GM23338 (cell line): ENCODE measurements at regions not wholly inside any gene's neighbourhood (a gene's known extent, or its start where the extent isn't known, plus 50 kb on each side); places are given as distances from the start of the nearest gene placed in this dataset.

ENCODE experiments used
- ATAC-seq: fragments of 200-7000 bp; cut with Tn5 transposase; 3 replicates; pipeline ENCODE4 v1.9.1; 2020
- DNase-seq: peaks from one replicate; pipeline ENCODE4 v3.0.0-alpha.2; 2015; ENCODE audit warnings: low spot score
- H2AFZ ChIP-seq: fragments of 200-600 bp; sonication (generic); 2 replicates; pipeline ENCODE4 v1.8.0; 2016; ENCODE audit warnings: antibody characterized with exemption, mild to moderate bottlenecking, moderate library complexity
- H3F3A ChIP-seq: fragments of 200-600 bp; sonication (generic); replicated peaks from 2 replicates; pipeline ENCODE4 v1.8.0; 2017; ENCODE audit warnings: antibody characterized with exemption, mixed run types, low read depth
- H3K27ac ChIP-seq: fragments of 200-600 bp; sonication (generic); 2 replicates; pipeline ENCODE4 v1.6.1; 2016; ENCODE audit warnings: low read depth
- H3K27me3 ChIP-seq: fragments of 200-600 bp; sonication (generic); 2 replicates; pipeline ENCODE4 v1.8.0; 2016; ENCODE audit warnings: mild to moderate bottlenecking, mixed run types, moderate library complexity; ENCODE audit not compliant: insufficient read depth
- H3K36me3 ChIP-seq: fragments of 200-600 bp; sonication (generic); 2 replicates; pipeline ENCODE4 v1.8.0; 2016; ENCODE audit warnings: mild to moderate bottlenecking; ENCODE audit not compliant: insufficient read depth
- H3K4me1 ChIP-seq: fragments of 200-600 bp; sonication (generic); 2 replicates; pipeline ENCODE4 v1.8.0; 2016; ENCODE audit warnings: mild to moderate bottlenecking, moderate library complexity; ENCODE audit not compliant: insufficient read depth
- H3K4me2 ChIP-seq: fragments of 200-600 bp; sonication (generic); 2 replicates; pipeline ENCODE4 v1.7.1; 2017; ENCODE audit warnings: mixed run types
- H3K4me3 ChIP-seq: fragments of 200-600 bp; sonication (generic); 2 replicates; pipeline ENCODE4 v1.6.1; 2016; ENCODE audit warnings: mixed run types
- H3K79me2 ChIP-seq: fragments of 200-600 bp; sonication (generic); replicated peaks from 2 replicates; pipeline ENCODE4 v1.8.0; 2017; ENCODE audit warnings: mild to moderate bottlenecking; ENCODE audit not compliant: insufficient read depth
- H3K9me2 ChIP-seq: fragments of 200-600 bp; sonication (generic); 2 replicates; pipeline ENCODE4 v1.8.0; 2017; ENCODE audit not compliant: insufficient read depth
- H4K20me1 ChIP-seq: fragments of 200-600 bp; sonication (generic); replicated peaks from 2 replicates; pipeline ENCODE4 v1.8.0; 2017; ENCODE audit warnings: mild to moderate bottlenecking; ENCODE audit not compliant: insufficient read depth
- H3K27ac Mint-ChIP-seq: 2 replicates; pipeline ENCODE4 v1.8.0; 2020; ENCODE audit warnings: inconsistent platforms, mild to moderate bottlenecking, moderate library complexity, mixed read lengths
- H3K27me3 Mint-ChIP-seq: 3 replicates; pipeline ENCODE4 v1.8.0; 2022; ENCODE audit warnings: low read depth, mild to moderate bottlenecking, moderate library complexity, mixed read lengths, inconsistent platforms; ENCODE audit not compliant: insufficient read depth, poor library complexity
- H3K36me3 Mint-ChIP-seq: 3 replicates; pipeline ENCODE4 v1.8.0; 2021; ENCODE audit warnings: low read depth, mild to moderate bottlenecking, inconsistent platforms, moderate library complexity, mixed read lengths
- H3K4me1 Mint-ChIP-seq: 3 replicates; pipeline ENCODE4 v1.8.0; 2020; ENCODE audit warnings: mild to moderate bottlenecking, inconsistent platforms, mixed read lengths
- H3K4me3 Mint-ChIP-seq: 3 replicates; pipeline ENCODE4 v1.8.0; 2021; ENCODE audit warnings: moderate library complexity, mild to moderate bottlenecking, inconsistent platforms, mixed read lengths
- H3K9me3 Mint-ChIP-seq: 3 replicates; pipeline ENCODE4 v1.8.0; 2020; ENCODE audit warnings: moderate library complexity, mild to moderate bottlenecking, inconsistent platforms, mixed read lengths
- CREB1 ChIP-seq: fragments of 250-450 bp; sonication (Bioruptor Pico); IDR thresholded peaks from 2 replicates; pipeline ENCODE4 v1.5.0; 2020; ENCODE audit warnings: low read depth, mild to moderate bottlenecking, moderate library complexity
- CTCF ChIP-seq, 2 experiments: fragments of 200-600 bp in 1 of 2; sonication (generic) in 1 of 2; conservative IDR thresholded peaks; 2 replicates each; pipeline versions ENCODE4 v1.5.1 to v1.6.1; 2016 to 2017; ENCODE audit warnings: antibody characterized with exemption in 2 of 2, low read depth in 2 of 2, mild to moderate bottlenecking in 2 of 2, moderate library complexity in 1 of 2
- ETS1 ChIP-seq: IDR thresholded peaks from 2 replicates; pipeline ENCODE4 v1.6.1; 2016; ENCODE audit warnings: antibody characterized with exemption
- EZH2 ChIP-seq: fragments of 200-600 bp; sonication (generic); IDR thresholded peaks from one replicate; pipeline ENCODE4 v1.8.0; 2017; ENCODE audit warnings: antibody characterized with exemption, mild to moderate bottlenecking, low read depth; ENCODE audit not compliant: unreplicated experiment
- EZH2phosphoT487 ChIP-seq: fragments of 200-600 bp; sonication (generic); IDR thresholded peaks from one replicate; pipeline ENCODE4 v1.8.1; 2018; ENCODE audit warnings: antibody characterized with exemption; ENCODE audit not compliant: unreplicated experiment
- JUNB ChIP-seq: IDR thresholded peaks from one replicate; pipeline ENCODE4 v1.6.1; 2016; ENCODE audit warnings: antibody characterized with exemption; ENCODE audit not compliant: unreplicated experiment
- NANOG ChIP-seq: IDR thresholded peaks from 2 replicates; pipeline ENCODE4 v1.6.1; 2016; ENCODE audit warnings: antibody characterized with exemption, borderline replicate concordance
- POLR2AphosphoS5 ChIP-seq: IDR thresholded peaks from 2 replicates; pipeline ENCODE4 v1.6.1; 2016; ENCODE audit warnings: antibody characterized with exemption, low read depth
- REST ChIP-seq: IDR thresholded peaks from one replicate; pipeline ENCODE4 v1.6.1; 2018; ENCODE audit warnings: antibody characterized with exemption; ENCODE audit not compliant: unreplicated experiment
- STAT1 ChIP-seq: IDR thresholded peaks from one replicate; pipeline ENCODE4 v1.6.1; 2016; ENCODE audit warnings: antibody characterized with exemption; ENCODE audit not compliant: unreplicated experiment
- ZNF114 ChIP-seq: fragments of 250-450 bp; sonication (Bioruptor Pico); IDR thresholded peaks from 2 replicates; pipeline ENCODE4 v1.5.0; 2020; ENCODE audit warnings: mild to moderate bottlenecking, moderate library complexity
- ZNF331 ChIP-seq: fragments of 250-450 bp; sonication (Bioruptor Pico); IDR thresholded peaks from 2 replicates; pipeline ENCODE4 v1.5.0; 2020; ENCODE audit warnings: low read depth, mild to moderate bottlenecking, moderate library complexity
- ZNF462 ChIP-seq: fragments of 250-450 bp; sonication (Bioruptor Pico); IDR thresholded peaks from 2 replicates; pipeline ENCODE4 v1.5.0; 2020; ENCODE audit warnings: mild to moderate bottlenecking, moderate library complexity

GRCh38 chr3:6249679-6250078, 611.2 kb upstream of the GRM7 start (continued):
- TF ChIP-seq CTCF (conservative IDR thresholded peaks at IDR 0.05; ENCODE audit: low read depth in 2 of 2): no peak

- no peak overlapping the region for H3K27ac ChIP-seq
- no peak for TF ChIP-seq NANOG
- TF ChIP-seq ZNF114 (CRISPR knock-in tag): no peak
- TF ChIP-seq REST: no peak
- TF ChIP-seq EZH2: no peak
- TF ChIP-seq ZNF331 (CRISPR knock-in tag): no peak
- TF ChIP-seq STAT1: no peak
- no peak for TF ChIP-seq ZNF462 (CRISPR knock-in tag)
- no peak for TF ChIP-seq POLR2AphosphoS5
- TF ChIP-seq ETS1: no peak
- TF ChIP-seq EZH2phosphoT487: no peak
- TF ChIP-seq JUNB: no peak
- TF ChIP-seq CREB1 (CRISPR knock-in tag): no peak
These were observed 610.7 kb upstream of the GRM7 start for GRCh38 chr3:6250167-6250566.

More at GRCh38 chr3:6250167-6250566, 610.7 kb upstream of the GRM7 start:
- Histone ChIP-seq H3K27me3 (no peaks in the 10 kb centered on the region), H3K9me2 (no peaks in the 10 kb centered on the region), H4K20me1 (no peaks in the 10 kb centered on the region), H2AFZ (no peak overlapping the region), H3K36me3 (no peaks in the 10 kb centered on the region; the same call in none of the 2 replicates), H3F3A (no peaks in the 10 kb centered on the region), H3K4me3 (no peak overlapping the region), H3K4me2 (no peak overlapping the region), H3K79me2 (no peaks in the 10 kb centered on the region), H3K4me1 (no peaks in the 10 kb centered on the region)
- Mint-ChIP-seq H3K27me3 (no peaks in the 10 kb centered on the region), H3K9me3 (peaks cover 81% of the 10 kb centered on the region), H3K4me1 (no peaks in the 10 kb centered on the region), H3K36me3 (peaks cover 4% of the 10 kb centered on the region; the same call in 2 of the 3 replicates), H3K27ac (no peak overlapping the region), H3K4me3 (no peak overlapping the region)
- ATAC-seq (no peak), DNase-seq (no peak)
